Transverse colon (tissue), 4 donors: ENCODE measurements at regions not wholly inside any gene's neighbourhood (a gene's known extent, or its start where the extent isn't known, plus 50 kb on each side); places are given as distances from the start of the nearest gene placed in this dataset.

Experiments
- DNase-seq: peaks from one replicate; pipeline ENCODE4 v3.0.0-alpha.2; 2019
- H3K27ac ChIP-seq, 4 donors: fragments of 200-600 bp; sonication (generic); 2 replicates each; pipeline ENCODE4 v1.5.1; 2016 to 2018; ENCODE audit warnings: inconsistent platforms in 4 of 4
- H3K27me3 ChIP-seq: fragments of 200-600 bp; sonication (generic); 2 replicates; pipeline ENCODE4 v1.5.1; 2017; ENCODE audit warnings: inconsistent platforms
- H3K36me3 ChIP-seq, 4 donors: fragments of 200-600 bp; sonication (generic); 2 replicates each; pipeline ENCODE4 v1.5.1; 2017 to 2019; ENCODE audit warnings: inconsistent platforms in 4 of 4
- H3K4me1 ChIP-seq, 4 donors: fragments of 200-600 bp; sonication (generic); 2 replicates each; pipeline ENCODE4 v1.5.1; 2017 to 2020; ENCODE audit warnings: inconsistent platforms in 4 of 4
- H3K4me3 ChIP-seq, 4 donors: fragments of 200-600 bp; sonication (generic); 1 replicate in 1 of 4; 2 replicates in 3 of 4; pipeline versions ENCODE4 v1.5.1 to v1.6.1; 2017 to 2019; ENCODE audit warnings: inconsistent platforms in 4 of 4
- H3K9me3 ChIP-seq, 2 donors: fragments of 200-600 bp; sonication (generic); 2 replicates each; pipeline ENCODE4 v1.5.1; 2017 to 2019; ENCODE audit warnings: inconsistent platforms in 2 of 2
- EP300 ChIP-seq: sonication (generic); formaldehyde crosslinking; IDR thresholded peaks from one replicate; pipeline ENCODE4 v1.6.1; 2017; ENCODE audit warnings: antibody characterized with exemption, low read depth
- POLR2A ChIP-seq: fragments of 450-650 bp; IDR thresholded peaks from one replicate; pipeline ENCODE4 v1.6.1; 2016; ENCODE audit warnings: antibody characterized with exemption, mild to moderate bottlenecking, moderate library complexity
- POLR2AphosphoS5 ChIP-seq, 3 donors: sonication (generic); formaldehyde crosslinking; IDR thresholded peaks; one replicate each; pipeline ENCODE4 v1.6.1; 2016; ENCODE audit warnings: antibody characterized with exemption in 3 of 3
- WGBS, 2 donors: methylation state at CpG; one replicate each; pipeline ENCODE4 v1.1.5; 2018; ENCODE audit warnings: low coverage in 1 of 2; 5-methylcytosine and 5-hydroxymethylcytosine counted together
- in situ Hi-C, 4 donors: fragments of 200-750 bp; cut with MboI; loops; one replicate each; pipeline versions ENCODE4 v1.15.0 to v1.15.1; 2017; ENCODE audit warnings: low sequenced_read_pairs in 3 of 4, low pct_ligation_motif_present in 1 of 4, low pct_unique_long_range_greater_than_20kb in 1 of 4
- intact Hi-C: fragments of 100-400 bp; cut with DNase I; formaldehyde crosslinking; loops from one replicate; pipeline ENCODE4 v1.15.1; 2023; ENCODE audit warnings: low total_unique reads
- TF ChIP-seq, protein P1 (sequence below), 5 experiments: fragments of 200-600 bp in 3 of 5; fragments of 450-650 bp in 2 of 5; sonication (generic) in 3 of 5; IDR thresholded peaks; 1 replicate in 2 of 5; 2 replicates in 3 of 5; pipeline ENCODE4 v1.5.1; 2016 to 2017; ENCODE audit warnings: antibody characterized with exemption in 5 of 5, inconsistent platforms in 3 of 5, mild to moderate bottlenecking in 2 of 5, moderate library complexity in 1 of 5

DNA sequence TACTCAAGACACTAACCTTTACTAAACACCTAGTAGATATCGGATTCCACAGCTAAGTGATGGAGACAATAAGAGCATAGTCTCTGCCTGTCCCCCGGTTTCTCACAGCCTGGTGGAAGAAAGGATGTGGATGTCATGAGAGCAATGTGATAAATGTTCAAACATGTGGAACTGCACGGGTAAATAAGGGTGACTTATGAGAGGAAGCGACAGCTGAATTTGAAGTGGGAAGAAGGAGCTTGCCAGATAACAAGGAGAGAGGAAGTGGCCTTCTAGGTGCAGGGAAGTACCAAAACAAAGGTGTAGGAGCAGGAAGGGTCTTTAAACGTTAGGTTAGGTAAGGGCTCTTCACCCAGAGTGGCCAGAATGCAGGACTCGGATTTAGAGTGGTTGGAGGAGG lies 178.6 kb upstream of the NRIP1 start:
- no peaks in the 10 kb centered on the region for H3K27me3 ChIP-seq
- H3K9me3 ChIP-seq = no peaks in the 10 kb centered on the region
- TF ChIP-seq, protein P1, sequence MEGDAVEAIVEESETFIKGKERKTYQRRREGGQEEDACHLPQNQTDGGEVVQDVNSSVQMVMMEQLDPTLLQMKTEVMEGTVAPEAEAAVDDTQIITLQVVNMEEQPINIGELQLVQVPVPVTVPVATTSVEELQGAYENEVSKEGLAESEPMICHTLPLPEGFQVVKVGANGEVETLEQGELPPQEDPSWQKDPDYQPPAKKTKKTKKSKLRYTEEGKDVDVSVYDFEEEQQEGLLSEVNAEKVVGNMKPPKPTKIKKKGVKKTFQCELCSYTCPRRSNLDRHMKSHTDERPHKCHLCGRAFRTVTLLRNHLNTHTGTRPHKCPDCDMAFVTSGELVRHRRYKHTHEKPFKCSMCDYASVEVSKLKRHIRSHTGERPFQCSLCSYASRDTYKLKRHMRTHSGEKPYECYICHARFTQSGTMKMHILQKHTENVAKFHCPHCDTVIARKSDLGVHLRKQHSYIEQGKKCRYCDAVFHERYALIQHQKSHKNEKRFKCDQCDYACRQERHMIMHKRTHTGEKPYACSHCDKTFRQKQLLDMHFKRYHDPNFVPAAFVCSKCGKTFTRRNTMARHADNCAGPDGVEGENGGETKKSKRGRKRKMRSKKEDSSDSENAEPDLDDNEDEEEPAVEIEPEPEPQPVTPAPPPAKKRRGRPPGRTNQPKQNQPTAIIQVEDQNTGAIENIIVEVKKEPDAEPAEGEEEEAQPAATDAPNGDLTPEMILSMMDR (IDR thresholded peaks at IDR 0.05) = no peak
- TF ChIP-seq POLR2AphosphoS5 (IDR thresholded peaks at IDR 0.05) (no peak), POLR2A (no peak), EP300 (no peak)
- in situ Hi-C loops = no loop called here
- no peak for DNase-seq
- 69 to 84% methylated on average over 4 to 6 of the region's 6 CpGs for WGBS, 2 donors
- no peak overlapping the region for H3K27ac ChIP-seq
- H3K36me3 ChIP-seq = no peaks in the 10 kb centered on the region
- H3K4me3 ChIP-seq = no peak overlapping the region
- no peaks in the 10 kb centered on the region for H3K4me1 ChIP-seq
- intact Hi-C loops = no loop called here

DNA sequence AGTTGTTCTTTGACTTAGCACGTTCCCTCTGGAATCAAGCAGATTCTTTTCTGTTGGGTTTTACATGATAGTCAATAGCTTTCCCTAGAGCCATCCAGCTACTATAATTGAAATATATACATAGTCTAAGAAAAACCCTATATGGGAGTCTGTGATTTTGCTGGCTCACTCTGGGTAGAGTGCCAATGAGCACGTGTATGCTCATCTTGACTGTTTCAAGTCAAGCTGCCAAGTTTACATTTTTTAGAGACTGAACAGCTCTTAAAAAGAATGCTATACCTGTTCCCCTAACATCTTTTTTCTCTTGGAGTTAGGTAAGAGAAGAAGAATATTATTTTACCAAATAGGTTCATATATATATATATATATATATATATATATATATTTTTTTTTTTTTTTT lies 182.8 kb upstream of the NRIP1 start:
- TF ChIP-seq EP300 (no peak), POLR2AphosphoS5 (IDR thresholded peaks at IDR 0.05) (peak in 2 of 3 donors; percentile 23 to 50)
- Histone ChIP-seq H3K27ac (peak overlapping the region in 1 of 4 donors; percentile 23), H3K4me1 (no peaks in the 10 kb centered on the region), H3K4me3 (no peak overlapping the region), H3K36me3 (no peaks in the 10 kb centered on the region), H3K9me3 (no peaks in the 10 kb centered on the region), H3K27me3 (no peaks in the 10 kb centered on the region)
- intact Hi-C loops (no loop called here), in situ Hi-C loops (no loop called here)
- no peak for DNase-seq
- WGBS, 2 donors = 63 to 75% methylated on average over 2 of the region's 2 CpGs

DNA sequence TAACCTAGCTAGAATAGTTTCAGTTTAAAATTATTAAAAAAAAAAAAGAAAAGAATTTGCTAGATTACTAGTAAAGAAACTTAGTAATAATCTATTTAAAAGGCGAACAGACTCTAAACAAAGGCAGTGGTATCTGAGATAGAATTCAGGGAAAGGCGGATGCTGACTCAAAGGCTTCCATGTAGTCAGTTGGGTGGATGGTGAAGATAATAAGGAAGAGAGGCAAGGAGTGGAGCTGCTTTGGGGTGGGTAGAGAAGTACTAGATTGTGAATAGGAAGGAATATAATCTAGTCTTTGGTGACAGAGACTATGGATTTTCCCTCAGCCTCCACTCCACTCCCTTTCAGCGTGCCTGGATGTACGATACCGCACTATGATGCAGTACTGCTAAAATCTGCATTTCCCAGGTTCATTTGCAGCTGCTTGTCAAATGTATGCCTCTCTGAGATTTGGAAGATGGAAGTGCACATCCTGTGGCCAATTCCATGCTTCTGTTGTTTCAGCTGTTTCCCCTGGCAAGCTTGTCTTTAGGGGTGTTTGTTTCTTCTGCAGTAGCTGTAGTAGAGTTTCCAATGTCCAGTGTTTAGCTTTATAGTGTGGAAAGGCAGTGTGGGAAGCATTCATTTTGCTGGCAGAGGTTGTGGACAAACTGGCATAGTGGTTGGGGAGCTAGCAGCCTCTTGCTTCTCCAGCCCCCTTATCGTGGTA lies 184.6 kb upstream of the NRIP1 start:
- H3K4me3 ChIP-seq = no peak overlapping the region
- TF ChIP-seq EP300 (no peak), POLR2AphosphoS5 (IDR thresholded peaks at IDR 0.05) (no peak), POLR2A (no peak)
- TF ChIP-seq, protein P1 (IDR thresholded peaks at IDR 0.05) = no peak
- no peaks in the 10 kb centered on the region for H3K27me3 ChIP-seq
- no peaks in the 10 kb centered on the region for H3K4me1 ChIP-seq
- H3K27ac ChIP-seq = no peak overlapping the region
- in situ Hi-C loops (no loop called here), intact Hi-C loops (no loop called here)
- no peaks in the 10 kb centered on the region for H3K36me3 ChIP-seq
- DNase-seq = no peak
- WGBS, 2 donors = 91 to 99% methylated on average over 5 to 6 of the region's 6 CpGs
- H3K9me3 ChIP-seq = no peaks in the 10 kb centered on the region

DNA sequence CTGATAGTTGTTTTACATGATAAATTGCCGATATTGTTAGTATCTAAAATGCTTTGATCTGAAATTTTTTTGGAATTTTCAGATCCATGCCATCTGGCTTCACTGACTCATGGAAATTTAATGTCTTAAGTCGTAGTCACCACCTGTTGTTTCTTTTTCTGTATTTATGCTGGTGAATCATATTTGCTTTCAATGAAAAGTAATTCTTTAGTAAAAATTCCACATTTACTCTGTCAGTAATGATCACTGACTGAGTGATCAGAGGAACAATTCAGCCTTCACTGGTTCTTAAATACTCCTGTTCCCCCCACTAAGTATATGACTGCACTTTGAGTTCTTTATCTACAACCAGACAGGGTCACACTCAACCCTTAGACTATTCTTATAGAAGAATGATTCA lies 185.6 kb upstream of the NRIP1 start:
- no peaks in the 10 kb centered on the region for H3K4me1 ChIP-seq
- TF ChIP-seq, protein P1 (IDR thresholded peaks at IDR 0.05) = no peak
- TF ChIP-seq POLR2A = no peak
- no peak for TF ChIP-seq POLR2AphosphoS5 (IDR thresholded peaks at IDR 0.05)
- no peak for TF ChIP-seq EP300

DNA sequence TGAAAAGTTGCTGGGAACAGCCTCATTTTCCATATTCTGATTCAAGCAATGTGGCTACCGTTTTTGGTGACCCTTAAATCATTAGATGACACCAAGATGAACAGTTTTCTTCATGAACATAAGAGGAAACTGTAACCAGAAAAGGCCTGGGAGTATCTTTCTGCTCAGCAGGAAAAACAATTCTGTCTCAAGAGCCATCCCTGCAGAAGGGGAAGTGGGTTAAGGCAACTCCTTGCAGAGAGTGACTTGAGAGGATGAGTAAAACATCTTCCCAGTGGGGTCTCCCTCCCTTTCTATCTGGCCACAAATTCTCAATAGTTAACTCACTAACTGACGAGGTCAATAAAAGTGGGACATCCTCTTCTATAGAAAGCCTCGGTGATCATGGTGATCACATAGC lies 187.6 kb upstream of the NRIP1 start:
- DNase-seq = no peak
- Histone ChIP-seq H3K27me3 (no peaks in the 10 kb centered on the region), H3K4me1 (no peaks in the 10 kb centered on the region), H3K27ac (no peak overlapping the region), H3K9me3 (no peaks in the 10 kb centered on the region), H3K36me3 (no peaks in the 10 kb centered on the region), H3K4me3 (no peak overlapping the region)
- in situ Hi-C loops = loop anchor here in 1 of 4 donors (25.0 kb wide), 1 partner anchor 110 kb away; no protein-coding TSS in a partner anchor
- TF ChIP-seq POLR2AphosphoS5 (IDR thresholded peaks at IDR 0.05) = no peak
- no peak for TF ChIP-seq EP300
- no peak for TF ChIP-seq POLR2A
- TF ChIP-seq, protein P1 (IDR thresholded peaks at IDR 0.05) = no peak
- intact Hi-C loops = no loop called here
- WGBS, 2 donors = 61 to 93% methylated on average over 2 to 3 of the region's 3 CpGs

More for the DNA sequence above, 185.6 kb upstream of the NRIP1 start:
- no peaks in the 10 kb centered on the region for H3K36me3 ChIP-seq
- DNase-seq = no peak
- no peak overlapping the region for H3K27ac ChIP-seq
- H3K4me3 ChIP-seq = no peak overlapping the region
- no peaks in the 10 kb centered on the region for H3K9me3 ChIP-seq
- WGBS, 2 donors = 66 to 68% methylated on average over 2 of the region's 2 CpGs
- intact Hi-C loops = no loop called here
- H3K27me3 ChIP-seq = no peaks in the 10 kb centered on the region
- in situ Hi-C loops = loop anchor here in 1 of 4 donors (25.0 kb wide), 1 partner anchor 112 kb away; no protein-coding TSS in a partner anchor
